ENCODE measurements at regions not wholly inside any gene's neighbourhood (a gene's known extent, or its start where the extent isn't known, plus 50 kb on each side); places are given as distances from the start of the nearest gene placed in this dataset.

GRCh38 chr3:44160818-44161217 lies 80.9 kb upstream of the TOPAZ1 start:
- Histone ChIP-seq H2BK5ac (ENCODE audit: low read depth, low read length, poor library complexity, severe bottlenecking) (no peak overlapping the region), H3K79me1 (ENCODE audit: low read depth in 1 of 2, low read length in 2 of 2) (no peaks in the 10 kb centered on the region), H3K4ac (ENCODE audit: low read depth, low read length) (no peak overlapping the region), H2BK15ac (ENCODE audit: low read depth, low read length) (no peak overlapping the region), H3K9me3 (ENCODE audit: control insufficient read depth, insufficient read depth, low read length) (no peaks in the 10 kb centered on the region), H4K91ac (ENCODE audit: insufficient read depth, low read depth, low read length) (no peak overlapping the region), H3K56ac (ENCODE audit: extremely low read depth, insufficient read depth, low read length) (no peak overlapping the region), H3K27ac (ENCODE audit: insufficient read depth, low read length) (no peak overlapping the region), H3K9me1 (ENCODE audit: insufficient read depth, low read length) (no peaks in the 10 kb centered on the region), H3K23ac (ENCODE audit: low read depth, low read length) (no peak overlapping the region), H4K20me1 (ENCODE audit: insufficient read depth, low read length) (no peaks in the 10 kb centered on the region), H3K27me3 (ENCODE audit: control insufficient read depth, insufficient read depth, low read length) (no peaks in the 10 kb centered on the region), H3K9ac (ENCODE audit: low read depth, low read length) (no peak overlapping the region), H3K4me2 (ENCODE audit: low read depth, low read length) (no peak overlapping the region), H3K18ac (ENCODE audit: low read depth, low read length) (no peak overlapping the region), H3K14ac (replicated peaks; ENCODE audit: low read depth, low read length) (no peak overlapping the region), H2AFZ (replicated peaks; ENCODE audit: low read length, poor library complexity) (no peak overlapping the region), H3K36me3 (ENCODE audit: control insufficient read depth, insufficient read depth, low read length) (no peaks in the 10 kb centered on the region), H2BK20ac (ENCODE audit: low read depth, low read length) (no peak overlapping the region), H3K4me1 (ENCODE audit: control insufficient read depth, insufficient read depth, low read length) (no peaks in the 10 kb centered on the region), H2BK120ac (ENCODE audit: low read depth, low read length) (no peak overlapping the region), H3K4me3 (ENCODE audit: insufficient read depth, low read depth, low read length) (no peak overlapping the region), H2AK9ac (replicated peaks; ENCODE audit: low read depth, low read length, poor library complexity) (no peak overlapping the region), H2AK5ac (ENCODE audit: low read depth, low read length) (no peak overlapping the region), H4K8ac (ENCODE audit: low read depth in 2 of 2, low read length in 2 of 2) (no peak overlapping the region), H4K5ac (ENCODE audit: low read depth, low read length) (no peak overlapping the region)
- intact Hi-C loops (cut with micrococcal nuclease) (no loop called here), dilution Hi-C loops (cut with HindIII; ENCODE audit: low sequenced_read_pairs, unreplicated experiment) (no loop called here), in situ Hi-C loops (cut with MboI; ENCODE audit: low sequenced_read_pairs) (no loop called here)
- CTCF ChIA-PET, result no interaction called here
- BruUV-seq (replicated peaks), result no TSS peak
- DNase-seq, result no peak
- no peak for ATAC-seq (ENCODE audit: low read depth)
- WGBS, 2 experiments (ENCODE audit: extremely low coverage in 2 of 2, insufficient read length in 1 of 2), result 50% methylated on average over 2 of the region's 4 CpGs; no CpG with 5 or more reads in 1 of the 2 experiments
- POLR2A ChIA-PET (ENCODE audit: unreplicated experiment), result no interaction called here
- no peak for TF ChIP-seq RAD21 (IDR thresholded peaks at IDR 0.05; ENCODE audit: low read length)
- no peak for TF ChIP-seq MAFK (IDR thresholded peaks at IDR 0.05; ENCODE audit: low read depth, low read length)
- no peak for TF ChIP-seq USF2 (IDR thresholded peaks at IDR 0.05; ENCODE audit: low read depth, low read length)
- TF ChIP-seq CHD1 (IDR thresholded peaks at IDR 0.05; ENCODE audit: low read depth, low read length), result no peak
- no peak for TF ChIP-seq POLR2A (IDR thresholded peaks at IDR 0.05; ENCODE audit: low read depth, low read length)
- TF ChIP-seq ELK1 (IDR thresholded peaks at IDR 0.05; ENCODE audit: borderline replicate concordance, low read depth, low read length), result no peak
- TF ChIP-seq RFX5 (IDR thresholded peaks at IDR 0.05; ENCODE audit: low read depth, low read length), result no peak
- no peak for TF ChIP-seq BHLHE40 (IDR thresholded peaks at IDR 0.05; ENCODE audit: low read depth, low read length)
- TF ChIP-seq FOS (IDR thresholded peaks at IDR 0.05; ENCODE audit: low read depth, low read length), result no peak
- TF ChIP-seq CEBPB (IDR thresholded peaks at IDR 0.05; ENCODE audit: low read depth, low read length), result no peak
- TF ChIP-seq NFE2L2 (IDR thresholded peaks at IDR 0.05; ENCODE audit: low read depth, low read length), result no peak
- TF ChIP-seq RCOR1 (IDR thresholded peaks at IDR 0.05; ENCODE audit: insufficient replicate concordance, low read length), result no peak
- TF ChIP-seq MXI1 (IDR thresholded peaks at IDR 0.05; ENCODE audit: borderline replicate concordance, low read depth, low read length), result no peak
- TF ChIP-seq MAZ (IDR thresholded peaks at IDR 0.05; ENCODE audit: borderline replicate concordance, low read depth, low read length), result no peak
- TF ChIP-seq SMC3 (IDR thresholded peaks at IDR 0.05; ENCODE audit: low read depth, low read length), result no peak
- no peak for TF ChIP-seq CTCF (conservative IDR thresholded peaks at IDR 0.05; ENCODE audit: low read depth, low read length)

All from IMR-90 (cell line).